K562 (cell line): ENCODE measurements at regions not wholly inside any gene's neighbourhood (a gene's known extent, or its start where the extent isn't known, plus 50 kb on each side); places are given as distances from the start of the nearest gene placed in this dataset.

Experiments
- ATAC-seq: fragments of 200-7000 bp; cut with Tn5 transposase; 3 replicates; pipeline ENCODE4 v1.9.1; 2020; ENCODE audit warnings: moderate library complexity
- BruUV-seq: library from RNA; stranded (reverse); fragments of 400-500 nt; replicated peaks from 2 replicates; lab custom pipeline; 2021; lab: Mats Ljungman, UMichigan
- CTCF ChIA-PET: fragments of 300-600 bp; formaldehyde crosslinking; extraction: SDS; loops from one replicate; lab custom pipeline; 2021; ENCODE audit warnings: low intra/inter-chr PET ratio; lab: Yijun Ruan, JAX
- POLR2A ChIA-PET: fragments of 300-600, 350-650 bp; sonication (Branson Sonifier 250); formaldehyde crosslinking; extraction: SDS; loops from one replicate; lab custom pipeline; 2021; ENCODE audit warnings: antibody characterized with exemption, inconsistent platforms; lab: Yijun Ruan, JAX
- DNase-seq, 4 experiments: peaks; one replicate each; pipeline versions ENCODE4 v3.0.0 to v3.0.0-alpha.2; 2011 to 2018; ENCODE audit warnings: low spot score in 3 of 4, mixed read lengths in 3 of 4; ENCODE audit errors: extremely low read depth in 1 of 4
- FAIRE-seq: peaks from 2 replicates; lab custom pipeline; 2011; peaks lifted over from hg19 to GRCh38; lab: Jason Lieb, UNC
- H2AFZ ChIP-seq: 2 replicates; pipeline ENCODE4 v1.6.0; 2011; ENCODE audit warnings: low read depth, low read length, control low read depth, inconsistent platforms
- H3K27ac ChIP-seq: fragments of 200-600 bp; 3 replicates; pipeline ENCODE4 v1.8.0; 2011; ENCODE audit warnings: low read depth, mild to moderate bottlenecking, control low read depth, inconsistent platforms, low read length, moderate library complexity, mixed read lengths; ENCODE audit errors: extremely low read depth
- H3K27me3 ChIP-seq, 2 experiments: fragments of 300-600 bp in 1 of 2; 2 replicates in 1 of 2; 3 replicates in 1 of 2; pipeline versions ENCODE4 v1.6.0 to v1.8.0; 2011; ENCODE audit warnings: inconsistent platforms in 2 of 2, low read length in 2 of 2, mild to moderate bottlenecking in 1 of 2, mixed read lengths in 1 of 2, moderate library complexity in 1 of 2; ENCODE audit not compliant: control insufficient read depth in 2 of 2, insufficient read depth in 2 of 2
- H3K36me3 ChIP-seq: fragments of 300-600 bp; 3 replicates; pipeline ENCODE4 v1.8.0; 2011; ENCODE audit warnings: mild to moderate bottlenecking, low read length, inconsistent platforms; ENCODE audit not compliant: control insufficient read depth, insufficient read depth
- H3K4me1 ChIP-seq, 2 experiments: fragments of 200-600 bp in 1 of 2; replicated peaks in 1 of 2; 2 replicates in 1 of 2; 3 replicates in 1 of 2; pipeline versions ENCODE4 v1.5.1 to v1.8.0; 2011; ENCODE audit warnings: inconsistent platforms in 2 of 2, low read length in 2 of 2, mild to moderate bottlenecking in 1 of 2, mixed read lengths in 1 of 2, moderate library complexity in 1 of 2; ENCODE audit not compliant: control insufficient read depth in 2 of 2, insufficient read depth in 2 of 2
- H3K4me2 ChIP-seq: 2 replicates; pipeline ENCODE4 v1.6.1; 2011; ENCODE audit warnings: low read length, control low read depth, inconsistent platforms, mixed read lengths; ENCODE audit not compliant: insufficient read depth
- H3K4me3 ChIP-seq: fragments of 200-600 bp; sonication (generic), shearing (Covaris generic); 2 replicates; pipeline ENCODE4 v1.5.1; 2016; ENCODE audit warnings: control low read depth, inconsistent platforms
- H3K79me2 ChIP-seq: fragments of 200-600 bp; 3 replicates; pipeline ENCODE4 v1.8.0; 2011; ENCODE audit warnings: low read length, inconsistent platforms; ENCODE audit not compliant: control insufficient read depth, insufficient read depth
- H3K9ac ChIP-seq, 2 experiments: 2 replicates each; pipeline versions ENCODE4 v1.6.0 to v1.6.1; 2011; ENCODE audit warnings: low read depth in 2 of 2, low read length in 2 of 2, control low read depth in 1 of 2, inconsistent platforms in 1 of 2, mild to moderate bottlenecking in 1 of 2, mixed read lengths in 1 of 2; ENCODE audit not compliant: insufficient read depth in 1 of 2
- H3K9me1 ChIP-seq: one replicate; pipeline ENCODE4 v1.6.0; 2011; ENCODE audit warnings: inconsistent platforms, mild to moderate bottlenecking, low read length, moderate library complexity; ENCODE audit not compliant: control insufficient read depth, insufficient read depth
- H3K9me3 ChIP-seq: replicated peaks from 2 replicates; pipeline ENCODE4 v1.5.1; 2011; ENCODE audit warnings: low read depth, low read length, inconsistent platforms; ENCODE audit not compliant: control insufficient read depth, insufficient read depth
- H4K20me1 ChIP-seq: replicated peaks from 2 replicates; pipeline ENCODE4 v1.6.1; 2011; ENCODE audit warnings: low read length, inconsistent platforms, mixed read lengths; ENCODE audit not compliant: control insufficient read depth, insufficient read depth
- ARNT ChIP-seq, 2 experiments: fragments of 450-650 bp; IDR thresholded peaks; 2 replicates each; pipeline ENCODE4 v1.6.1; 2016; ENCODE audit warnings: mild to moderate bottlenecking in 1 of 2
- BRD9 ChIP-seq: fragments of 450-650 bp; IDR thresholded peaks from 2 replicates; pipeline ENCODE4 v1.6.1; 2018; ENCODE audit warnings: low read depth; ENCODE audit not compliant: partially characterized antibody
- CEBPZ ChIP-seq: fragments of 150-350 bp; IDR thresholded peaks from 2 replicates; pipeline ENCODE4 v1.6.1; 2014; ENCODE audit warnings: low read depth, mild to moderate bottlenecking, low read length, borderline replicate concordance
- HNRNPK ChIP-seq: fragments of 200-400 bp; formaldehyde crosslinking; IDR thresholded peaks from one replicate; pipeline ENCODE4 v1.6.1; 2018; ENCODE audit warnings: mild to moderate bottlenecking, low read depth, low read length; ENCODE audit not compliant: poor library complexity, severe bottlenecking
- KDM2B ChIP-seq: fragments of 250-450 bp; sonication (Bioruptor Pico); IDR thresholded peaks from 2 replicates; pipeline ENCODE4 v1.8.0; 2021; ENCODE audit warnings: mild to moderate bottlenecking, moderate library complexity
- KLF1 ChIP-seq: fragments of 450-650 bp; IDR thresholded peaks from 2 replicates; pipeline ENCODE4 v1.6.1; 2016; ENCODE audit warnings: missing genetic modification characterization, missing compliant biosample characterization
- MCM3 ChIP-seq: fragments of 450-650 bp; IDR thresholded peaks from 2 replicates; pipeline ENCODE4 v1.6.1; 2016
- NEUROD1 ChIP-seq: fragments of 150-350 bp; IDR thresholded peaks from 2 replicates; pipeline ENCODE4 v1.6.1; 2014; ENCODE audit warnings: borderline replicate concordance, low read length, low read depth; ENCODE audit not compliant: partially characterized antibody
- POLR3G ChIP-seq: IDR thresholded peaks from 2 replicates; pipeline ENCODE4 v1.6.1; 2011; ENCODE audit not compliant: insufficient read length, insufficient replicate concordance; ENCODE audit errors: extremely low read depth
- SRSF7 ChIP-seq: fragments of 200-400 bp; formaldehyde crosslinking; optimal IDR thresholded peaks from 2 replicates; pipeline ENCODE3; 2017; ENCODE audit warnings: mild to moderate bottlenecking, low read depth, low read length
- STAT5A ChIP-seq: IDR thresholded peaks from 2 replicates; pipeline ENCODE4 v1.6.1; 2012; ENCODE audit warnings: low read length, inconsistent platforms, borderline replicate concordance
- TGIF2 ChIP-seq: sonication (generic); formaldehyde crosslinking; IDR thresholded peaks from 2 replicates; pipeline ENCODE4 v1.8.1; 2022; ENCODE audit warnings: mild to moderate bottlenecking, missing genetic modification reagents, moderate library complexity
- THRAP3 ChIP-seq: fragments of 450-650 bp; IDR thresholded peaks from 2 replicates; pipeline ENCODE4 v1.6.1; 2016; ENCODE audit warnings: mild to moderate bottlenecking, inconsistent platforms, borderline replicate concordance
- THRB ChIP-seq: fragments of 450-650 bp; formaldehyde crosslinking; conservative IDR thresholded peaks from 2 replicates; pipeline ENCODE4 v1.4.0; 2022; ENCODE audit warnings: mild to moderate bottlenecking, missing genetic modification characterization
- ZFP30 ChIP-seq: fragments of 250-450 bp; sonication (Bioruptor Pico); IDR thresholded peaks from 2 replicates; pipeline ENCODE4 v1.8.0; 2022; ENCODE audit warnings: moderate library complexity, mild to moderate bottlenecking, inconsistent platforms, borderline replicate concordance
- ZNF224 ChIP-seq: sonication (generic); formaldehyde crosslinking; IDR thresholded peaks from 2 replicates; pipeline ENCODE4 v1.8.0; 2022; ENCODE audit warnings: mild to moderate bottlenecking, missing genetic modification reagents
- ZNF274 ChIP-seq: IDR thresholded peaks from 2 replicates; pipeline ENCODE4 v1.6.1; 2011; ENCODE audit warnings: low read depth, mild to moderate bottlenecking, low read length, moderate library complexity, borderline replicate concordance
- WGBS: fragments of 100-300 bp; shearing (Covaris generic); methylation state at CpG from one replicate; pipeline ENCODE4 v1.1.6; 2016; ENCODE audit warnings: low coverage, mixed read lengths; ENCODE audit not compliant: insufficient coverage; ENCODE audit errors: missing lambda C conversion rate; 5-methylcytosine and 5-hydroxymethylcytosine counted together
- in situ Hi-C: fragments of 300-500 bp; cut with MboI; formaldehyde crosslinking; loops from 4 replicates; pipeline ENCODE4 v1.15.0; 2018; ENCODE audit warnings: inconsistent platforms, mixed read lengths
- intact Hi-C: fragments of 100-400 bp; cut with micrococcal nuclease; formaldehyde crosslinking; loops from 2 replicates; pipeline ENCODE4 v1.14.2; 2022
- TF ChIP-seq, protein P1 (sequence below), 2 experiments: fragments of 450-650 bp; IDR thresholded peaks; 2 replicates each; pipeline ENCODE4 v1.6.1; 2016

- Histone ChIP-seq H2AFZ (no peak overlapping the region), H3K4me3 (no peak overlapping the region), H3K79me2 (no peaks in the 10 kb centered on the region), H3K36me3 (no peaks in the 10 kb centered on the region), H3K9me3 (no peaks in the 10 kb centered on the region), H3K27ac (no peak overlapping the region), H3K27me3 (no peaks in the 10 kb centered on the region), H4K20me1 (no peaks in the 10 kb centered on the region), H3K4me1 (no peaks in the 10 kb centered on the region), H3K9ac (no peak overlapping the region), H3K4me2 (no peak overlapping the region), H3K9me1 (no peaks in the 10 kb centered on the region)
- CTCF ChIA-PET = no interaction called here
- no peak for FAIRE-seq
- intact Hi-C loops = no loop called here
- WGBS = 0% methylated on average over 4 of the region's 4 CpGs
- no TSS peak for BruUV-seq
- in situ Hi-C loops = no loop called here
- no peak for ATAC-seq
- no peak for DNase-seq
- POLR2A ChIA-PET = no interaction called here
- TF ChIP-seq BRD9 = no peak
- no peak for TF ChIP-seq HNRNPK
- no peak for TF ChIP-seq ZNF274
- TF ChIP-seq NEUROD1 = no peak
- TF ChIP-seq KLF1 (tag) = no peak
- TF ChIP-seq, protein P1, sequence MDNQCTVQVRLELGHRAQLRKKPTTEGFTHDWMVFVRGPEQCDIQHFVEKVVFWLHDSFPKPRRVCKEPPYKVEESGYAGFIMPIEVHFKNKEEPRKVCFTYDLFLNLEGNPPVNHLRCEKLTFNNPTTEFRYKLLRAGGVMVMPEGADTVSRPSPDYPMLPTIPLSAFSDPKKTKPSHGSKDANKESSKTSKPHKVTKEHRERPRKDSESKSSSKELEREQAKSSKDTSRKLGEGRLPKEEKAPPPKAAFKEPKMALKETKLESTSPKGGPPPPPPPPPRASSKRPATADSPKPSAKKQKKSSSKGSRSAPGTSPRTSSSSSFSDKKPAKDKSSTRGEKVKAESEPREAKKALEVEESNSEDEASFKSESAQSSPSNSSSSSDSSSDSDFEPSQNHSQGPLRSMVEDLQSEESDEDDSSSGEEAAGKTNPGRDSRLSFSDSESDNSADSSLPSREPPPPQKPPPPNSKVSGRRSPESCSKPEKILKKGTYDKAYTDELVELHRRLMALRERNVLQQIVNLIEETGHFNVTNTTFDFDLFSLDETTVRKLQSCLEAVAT (IDR thresholded peaks at IDR 0.05) = no peak
- TF ChIP-seq KDM2B (CRISPR knock-in tag) = no peak
- TF ChIP-seq THRAP3 = no peak
- TF ChIP-seq SRSF7 = no peak
- TF ChIP-seq CEBPZ = no peak
- TF ChIP-seq THRB (CRISPR knock-in tag) = no peak
- no peak for TF ChIP-seq TGIF2 (CRISPR knock-in tag)
- TF ChIP-seq ARNT (IDR thresholded peaks at IDR 0.05) = no peak
- no peak for TF ChIP-seq POLR3G
- TF ChIP-seq ZFP30 = no peak
- TF ChIP-seq STAT5A = no peak
- TF ChIP-seq MCM3 = no peak
- no peak for TF ChIP-seq ZNF224 (CRISPR knock-in tag)
These were observed 877.8 kb downstream of the FAM133A start for GRCh38 chrX:94551831-94552230.
